ENCODE measurements at regions not wholly inside any gene's neighbourhood (a gene's known extent, or its start where the extent isn't known, plus 50 kb on each side); places are given as distances from the start of the nearest gene placed in this dataset.
"Not testable (repeated sequence)": the region's sequence is repeated elsewhere in the genome, so short reads cannot be mapped to it uniquely, and the experiment has no call there.

GRCh38 chr5:162654661-162655405 lies 587.3 kb downstream of the GABRG2 start:
- no peak for DNase-seq (ENCODE audit: low read depth, low spot score)
- in situ Hi-C loops (cut with HindIII; ENCODE audit: low pct_unique_long_range_greater_than_20kb, low sequenced_read_pairs), result no loop called here

DNA sequence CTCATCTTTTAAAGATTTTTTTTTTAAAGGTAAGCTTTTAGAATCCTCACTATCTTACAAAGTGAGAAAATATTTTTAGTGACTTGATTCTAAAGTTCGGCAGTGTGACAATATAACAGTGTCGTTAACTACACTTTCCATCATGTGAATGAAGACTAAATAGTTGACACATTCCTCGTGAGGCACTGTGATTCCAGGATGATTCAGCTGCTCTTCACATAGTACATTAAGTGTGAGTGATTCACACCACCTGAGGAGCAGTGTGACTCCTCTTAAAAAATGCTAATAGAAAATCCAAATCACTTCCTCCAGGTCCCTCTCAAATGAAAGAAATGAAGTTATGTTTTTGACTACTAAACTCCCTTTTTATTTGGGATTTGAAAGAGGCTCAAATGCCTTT lies 589.5 kb downstream of the GABRG2 start:
- no peak for DNase-seq (ENCODE audit: low read depth, low spot score)
- in situ Hi-C loops (cut with HindIII; ENCODE audit: low pct_unique_long_range_greater_than_20kb, low sequenced_read_pairs), result no loop called here

DNA sequence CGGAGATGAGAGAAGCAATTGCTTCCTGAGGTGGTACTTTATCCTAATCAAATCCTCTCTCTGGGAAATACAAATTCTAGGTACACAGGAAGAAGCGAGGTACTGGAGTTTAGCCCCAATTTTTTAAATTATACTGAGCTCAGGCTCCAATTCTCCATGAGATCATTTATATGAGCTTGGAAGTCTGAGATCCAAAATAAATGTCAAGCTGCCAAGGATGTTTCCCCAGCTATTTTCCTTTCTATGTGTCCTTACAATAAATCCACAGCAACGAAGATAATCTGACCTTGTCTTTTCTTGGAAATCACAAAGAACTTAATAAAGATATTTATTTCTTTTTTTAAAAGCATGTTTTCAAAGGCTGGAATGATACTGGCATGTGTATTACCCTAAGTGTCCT lies 597.3 kb downstream of the GABRG2 start:
- DNase-seq (ENCODE audit: low read depth, low spot score), result no peak
- in situ Hi-C loops (cut with HindIII; ENCODE audit: low pct_unique_long_range_greater_than_20kb, low sequenced_read_pairs), result no loop called here

DNA sequence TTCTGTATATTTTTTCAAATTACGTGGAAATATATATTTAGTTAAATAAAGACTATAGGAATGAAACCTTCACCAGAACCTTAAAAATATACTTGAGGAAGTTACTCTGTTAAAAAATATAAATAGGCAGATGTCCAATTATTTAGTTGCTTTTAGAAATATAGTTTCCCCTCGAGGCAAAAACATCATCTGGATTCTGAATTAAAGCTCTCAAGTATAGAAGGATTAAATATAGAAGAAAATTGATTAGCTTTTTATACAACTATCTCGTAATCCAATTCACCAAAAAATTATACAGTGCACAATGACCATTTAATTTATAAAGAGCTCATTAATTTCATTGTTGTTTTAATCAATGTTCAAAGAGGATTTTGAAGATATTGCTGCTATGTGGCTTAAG lies 601.4 kb downstream of the GABRG2 start:
- in situ Hi-C loops (cut with HindIII; ENCODE audit: low pct_unique_long_range_greater_than_20kb, low sequenced_read_pairs), result no loop called here
- no peak for DNase-seq (ENCODE audit: low read depth, low spot score)

DNA sequence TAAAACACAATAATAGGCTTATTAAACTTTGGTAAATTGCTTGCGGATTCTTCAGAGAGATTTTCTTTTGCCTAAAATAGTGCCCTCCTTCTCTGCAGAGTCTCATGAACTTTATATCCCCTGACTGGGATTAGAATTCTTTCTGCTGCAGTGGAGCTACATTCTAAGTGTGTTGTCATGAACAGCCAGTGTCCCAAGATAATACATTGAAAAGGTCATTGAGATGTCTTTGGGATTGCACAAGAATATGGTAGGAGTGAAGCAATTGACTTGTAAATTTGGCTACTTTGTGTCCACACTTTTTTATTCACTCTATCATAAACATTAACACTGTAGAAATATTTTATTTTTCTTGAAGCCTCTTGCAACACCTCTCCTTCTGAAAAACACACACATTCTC lies 604.5 kb downstream of the GABRG2 start:
- DNase-seq (ENCODE audit: low read depth, low spot score), result no peak
- in situ Hi-C loops (cut with HindIII; ENCODE audit: low pct_unique_long_range_greater_than_20kb, low sequenced_read_pairs), result no loop called here

- DNase-seq (ENCODE audit: low read depth, low spot score), result no peak
- in situ Hi-C loops (cut with HindIII; ENCODE audit: low pct_unique_long_range_greater_than_20kb, low sequenced_read_pairs), result no loop called here
Observed at GRCh38 chr5:162683284-162683683, 615.7 kb downstream of the GABRG2 start.

DNA sequence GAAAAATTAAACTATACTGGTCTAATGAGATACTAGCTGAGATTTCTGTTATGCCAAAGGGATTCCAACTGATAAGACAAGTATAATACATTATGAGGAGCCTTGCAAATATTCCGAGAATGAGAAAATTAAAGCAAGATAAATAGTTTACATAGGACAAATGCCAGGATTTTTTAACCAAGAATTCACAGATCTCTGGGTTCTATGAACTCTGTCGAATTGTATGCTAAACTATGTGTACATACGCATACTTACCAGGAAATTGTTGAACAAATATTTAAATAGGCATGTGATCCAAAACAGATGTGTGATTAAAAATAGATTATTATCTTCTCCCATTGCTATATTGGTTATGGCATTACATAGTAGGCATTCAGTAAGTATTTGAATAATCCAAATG lies 616.6 kb downstream of the GABRG2 start:
- no peak for DNase-seq (ENCODE audit: low read depth, low spot score)
- in situ Hi-C loops (cut with HindIII; ENCODE audit: low pct_unique_long_range_greater_than_20kb, low sequenced_read_pairs), result no loop called here

- no peak for DNase-seq (ENCODE audit: low read depth, low spot score)
- in situ Hi-C loops (cut with HindIII; ENCODE audit: low pct_unique_long_range_greater_than_20kb, low sequenced_read_pairs), result no loop called here
Observed at GRCh38 chr5:162685302-162685701, 617.7 kb downstream of the GABRG2 start.

DNA sequence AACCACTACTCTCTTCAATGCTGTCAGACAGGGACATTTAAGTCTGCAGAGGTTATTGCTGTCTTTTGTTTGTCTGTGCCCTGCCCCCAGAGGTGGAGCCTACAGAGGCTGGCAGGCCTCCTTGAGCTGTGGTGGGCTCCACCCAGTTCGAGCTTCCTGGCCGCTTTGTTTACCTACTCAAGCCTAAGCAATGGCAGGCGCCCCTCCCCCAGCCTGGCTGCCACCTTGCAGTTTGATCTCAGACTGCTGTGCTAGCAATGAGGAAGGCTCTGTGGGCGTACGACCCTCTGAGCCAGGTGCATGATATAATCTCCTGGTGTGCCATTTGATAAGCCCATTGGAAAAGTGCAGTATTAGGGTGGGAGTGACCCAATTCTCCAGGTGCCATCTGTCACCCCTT lies 628.7 kb downstream of the GABRG2 start:
- in situ Hi-C loops (cut with HindIII; ENCODE audit: low pct_unique_long_range_greater_than_20kb, low sequenced_read_pairs); DNase-seq (ENCODE audit: low read depth, low spot score): not testable (repeated sequence)

- in situ Hi-C loops (cut with HindIII; ENCODE audit: low pct_unique_long_range_greater_than_20kb, low sequenced_read_pairs), result no loop called here
- peak; percentile 7 for DNase-seq (ENCODE audit: low read depth, low spot score)
Observed at GRCh38 chr5:162699361-162699760, 631.8 kb downstream of the GABRG2 start.

- DNase-seq (ENCODE audit: low read depth, low spot score), result no peak
Observed at GRCh38 chr5:162703914-162704313, 636.3 kb downstream of the GABRG2 start.

GRCh38 chr5:162711244-162711643 lies 643.7 kb downstream of the GABRG2 start:
- DNase-seq (ENCODE audit: low read depth, low spot score), result no peak
- in situ Hi-C loops (cut with HindIII; ENCODE audit: low pct_unique_long_range_greater_than_20kb, low sequenced_read_pairs), result no loop called here

More at GRCh38 chr5:162703914-162704313, 636.3 kb downstream of the GABRG2 start:
- in situ Hi-C loops (cut with HindIII; ENCODE audit: low pct_unique_long_range_greater_than_20kb, low sequenced_read_pairs), result no loop called here

GRCh38 chr5:162719720-162720119 lies 652.1 kb downstream of the GABRG2 start:
- no peak for DNase-seq (ENCODE audit: low read depth, low spot score)
- in situ Hi-C loops (cut with HindIII; ENCODE audit: low pct_unique_long_range_greater_than_20kb, low sequenced_read_pairs), result no loop called here

DNA sequence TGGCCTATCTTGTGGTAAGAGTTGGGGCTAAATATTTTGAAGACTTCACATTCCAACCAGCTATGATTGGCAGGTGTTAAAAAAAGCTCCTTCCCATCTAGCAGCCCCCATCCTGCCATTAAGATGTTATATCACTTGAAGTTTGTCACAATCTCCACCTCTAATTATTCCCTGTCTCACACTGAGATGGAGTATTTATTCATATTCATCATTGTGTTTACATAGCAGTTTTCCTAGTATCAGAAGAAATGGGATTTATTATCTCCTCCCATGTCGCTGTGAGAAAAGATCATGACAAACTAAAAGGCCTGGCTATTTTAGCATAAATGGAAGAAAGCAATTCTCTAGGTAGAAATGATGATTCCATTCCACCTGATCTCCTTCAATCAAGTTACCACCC lies 653.6 kb downstream of the GABRG2 start:
- in situ Hi-C loops (cut with HindIII; ENCODE audit: low pct_unique_long_range_greater_than_20kb, low sequenced_read_pairs), result no loop called here

GRCh38 chr5:162752612-162753011 lies 684.8 kb upstream of the CCNG1 start:
- no peak for DNase-seq (ENCODE audit: low read depth, low spot score)
- in situ Hi-C loops (cut with HindIII; ENCODE audit: low pct_unique_long_range_greater_than_20kb, low sequenced_read_pairs), result no loop called here

More for the DNA sequence above, 653.6 kb downstream of the GABRG2 start:
- no peak for DNase-seq (ENCODE audit: low read depth, low spot score)

- DNase-seq (ENCODE audit: low read depth, low spot score), result no peak
- in situ Hi-C loops (cut with HindIII; ENCODE audit: low pct_unique_long_range_greater_than_20kb, low sequenced_read_pairs), result no loop called here
Observed at GRCh38 chr5:162762119-162762518, 675.3 kb upstream of the CCNG1 start.

DNA sequence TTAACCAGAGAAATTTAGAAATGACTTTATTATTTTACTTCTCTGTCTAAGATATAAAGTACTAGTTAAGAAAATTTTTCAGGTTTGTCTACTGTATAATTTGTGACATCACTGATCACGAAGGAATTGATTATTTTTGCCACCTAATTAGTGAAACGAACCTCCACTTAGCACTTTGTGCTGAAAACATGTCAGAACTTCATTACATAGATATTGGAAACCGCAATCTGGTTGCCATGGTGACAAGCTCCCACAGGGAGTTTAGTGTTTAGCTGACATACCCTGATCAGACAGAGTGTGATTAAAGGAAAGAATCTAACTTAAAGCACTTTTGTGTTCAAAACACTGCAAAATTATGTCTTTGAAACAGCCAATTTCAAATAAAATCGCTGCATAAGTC lies 668.4 kb upstream of the CCNG1 start:
- peak; percentile 20 for DNase-seq (ENCODE audit: low read depth, low spot score)
- in situ Hi-C loops (cut with HindIII; ENCODE audit: low pct_unique_long_range_greater_than_20kb, low sequenced_read_pairs), result no loop called here

- no peak for DNase-seq (ENCODE audit: low read depth, low spot score)
- in situ Hi-C loops (cut with HindIII; ENCODE audit: low pct_unique_long_range_greater_than_20kb, low sequenced_read_pairs), result no loop called here
Observed at GRCh38 chr5:162785673-162786072, 651.7 kb upstream of the CCNG1 start.

GRCh38 chr5:162786234-162786633 lies 651.2 kb upstream of the CCNG1 start:
- in situ Hi-C loops (cut with HindIII; ENCODE audit: low pct_unique_long_range_greater_than_20kb, low sequenced_read_pairs), result no loop called here
- DNase-seq (ENCODE audit: low read depth, low spot score), result peak; percentile 22

DNA sequence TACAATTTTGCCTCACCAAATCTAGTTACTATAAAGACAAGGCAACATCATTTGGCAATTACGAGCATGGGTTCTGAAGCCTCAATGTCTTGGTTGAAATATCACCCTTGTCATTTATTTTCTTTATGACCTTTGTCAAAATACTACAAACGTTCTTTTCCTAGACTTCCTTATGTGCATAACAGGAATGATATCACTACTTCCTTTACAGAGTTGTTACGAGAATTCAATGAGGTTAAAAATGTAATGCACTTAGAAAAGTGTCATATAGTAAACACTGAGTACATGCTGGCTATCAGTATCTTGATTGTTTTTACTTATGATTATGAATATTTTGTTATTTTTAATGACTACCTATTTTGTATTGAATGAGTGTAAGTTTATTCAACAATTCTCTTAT lies 640.9 kb upstream of the CCNG1 start:
- in situ Hi-C loops (cut with HindIII; ENCODE audit: low pct_unique_long_range_greater_than_20kb, low sequenced_read_pairs), result no loop called here
- no peak for DNase-seq (ENCODE audit: low read depth, low spot score)

All from SK-MEL-5 (cell line).